ENCODE measurements at regions not wholly inside any gene's neighbourhood (a gene's known extent, or its start where the extent isn't known, plus 50 kb on each side); places are given as distances from the start of the nearest gene placed in this dataset.

GRCh38 chr14:27315477-27315876 is 717.6 kb upstream of the NOVA1 start:
- Histone ChIP-seq H3K9me3 (ENCODE audit: control insufficient read depth, low read length) (no peaks in the 10 kb centered on the region), H3K36me3 (ENCODE audit: control insufficient read depth, insufficient read depth, low read length) (no peaks in the 10 kb centered on the region), H3K4me3 (ENCODE audit: low read depth, low read length) (no peak overlapping the region), H3K27ac (no peak overlapping the region), H3K9ac (no peak overlapping the region), H3K4me2 (ENCODE audit: low read length) (no peak overlapping the region), H2AFZ (no peak overlapping the region), H3K27me3 (ENCODE audit: control insufficient read depth, insufficient read depth, low read length) (no peaks in the 10 kb centered on the region), H3K79me2 (no peaks in the 10 kb centered on the region), H3K4me1 (no peaks in the 10 kb centered on the region)
- TF ChIP-seq CTCF (IDR thresholded peaks at IDR 0.05), result no peak

GRCh38 chr14:27315947-27316346 is 718.1 kb upstream of the NOVA1 start:
- Histone ChIP-seq H3K9ac (no peak overlapping the region), H3K36me3 (ENCODE audit: control insufficient read depth, insufficient read depth, low read length) (no peaks in the 10 kb centered on the region), H3K4me2 (ENCODE audit: low read length) (no peak overlapping the region), H2AFZ (no peak overlapping the region), H3K4me1 (no peaks in the 10 kb centered on the region), H3K27ac (no peak overlapping the region), H3K27me3 (ENCODE audit: control insufficient read depth, insufficient read depth, low read length) (no peaks in the 10 kb centered on the region), H3K9me3 (ENCODE audit: control insufficient read depth, low read length) (no peaks in the 10 kb centered on the region), H3K79me2 (no peaks in the 10 kb centered on the region), H3K4me3 (ENCODE audit: low read depth, low read length) (no peak overlapping the region)
- no peak for TF ChIP-seq CTCF (IDR thresholded peaks at IDR 0.05)

GRCh38 chr14:27318774-27319420 is 721.1 kb upstream of the NOVA1 start:
- H3K9ac ChIP-seq, result no peak overlapping the region
- no peak overlapping the region for H3K4me2 ChIP-seq (ENCODE audit: low read length)
- H3K4me1 ChIP-seq, result no peaks in the 10 kb centered on the region
- H3K27me3 ChIP-seq (ENCODE audit: control insufficient read depth, insufficient read depth, low read length), result no peaks in the 10 kb centered on the region
- H3K4me3 ChIP-seq (ENCODE audit: low read depth, low read length), result no peak overlapping the region
- no peak for TF ChIP-seq CTCF (IDR thresholded peaks at IDR 0.05)
- no peak overlapping the region for H3K27ac ChIP-seq
- no peaks in the 10 kb centered on the region for H3K36me3 ChIP-seq (ENCODE audit: control insufficient read depth, insufficient read depth, low read length)
- no peak overlapping the region for H2AFZ ChIP-seq
- no peaks in the 10 kb centered on the region for H3K9me3 ChIP-seq (ENCODE audit: control insufficient read depth, low read length)
- no peaks in the 10 kb centered on the region for H3K79me2 ChIP-seq

- Histone ChIP-seq H3K4me2 (ENCODE audit: low read length) (no peak overlapping the region), H3K4me1 (no peaks in the 10 kb centered on the region), H3K36me3 (ENCODE audit: control insufficient read depth, insufficient read depth, low read length) (no peaks in the 10 kb centered on the region), H3K4me3 (ENCODE audit: low read depth, low read length) (no peak overlapping the region), H3K79me2 (no peaks in the 10 kb centered on the region), H2AFZ (no peak overlapping the region), H3K9ac (no peak overlapping the region), H3K27me3 (ENCODE audit: control insufficient read depth, insufficient read depth, low read length) (no peaks in the 10 kb centered on the region), H3K9me3 (ENCODE audit: control insufficient read depth, low read length) (no peaks in the 10 kb centered on the region), H3K27ac (no peak overlapping the region)
- TF ChIP-seq CTCF (IDR thresholded peaks at IDR 0.05), result no peak
Observed at GRCh38 chr14:27320261-27320660, 722.4 kb upstream of the NOVA1 start.

- Histone ChIP-seq H3K9me3 (ENCODE audit: control insufficient read depth, low read length) (no peaks in the 10 kb centered on the region), H3K9ac (no peak overlapping the region), H3K4me3 (ENCODE audit: low read depth, low read length) (no peak overlapping the region), H3K4me2 (ENCODE audit: low read length) (no peak overlapping the region), H3K36me3 (ENCODE audit: control insufficient read depth, insufficient read depth, low read length) (no peaks in the 10 kb centered on the region), H3K4me1 (no peaks in the 10 kb centered on the region), H2AFZ (no peak overlapping the region), H3K27ac (no peak overlapping the region), H3K27me3 (ENCODE audit: control insufficient read depth, insufficient read depth, low read length) (no peaks in the 10 kb centered on the region), H3K79me2 (no peaks in the 10 kb centered on the region)
- no peak for TF ChIP-seq CTCF (IDR thresholded peaks at IDR 0.05)
Observed at GRCh38 chr14:27327095-27327494, 729.3 kb upstream of the NOVA1 start.

All from parathyroid adenoma (tissue), 2 donors.